Epithelial cell of proximal tubule (primary cell): ENCODE measurements at regions not wholly inside any gene's neighbourhood (a gene's known extent, or its start where the extent isn't known, plus 50 kb on each side); places are given as distances from the start of the nearest gene placed in this dataset.
"Not testable (repeated sequence)": the region's sequence is repeated elsewhere in the genome, so short reads cannot be mapped to it uniquely, and the experiment has no call there.

Experiments
- DNase-seq: peaks from one replicate; pipeline ENCODE4 v3.0.0-alpha.2; 2011; ENCODE audit warnings: low read depth
- H3K4me3 ChIP-seq: 2 replicates; pipeline ENCODE4 v1.5.1; 2011; ENCODE audit warnings: low read depth, mild to moderate bottlenecking, low read length
- CTCF ChIP-seq: conservative IDR thresholded peaks from 2 replicates; pipeline ENCODE4 v1.5.1; 2012; ENCODE audit warnings: low read depth, mild to moderate bottlenecking, low read length

- DNase-seq: no peak
- no peak overlapping the region for H3K4me3 ChIP-seq
- TF ChIP-seq CTCF: no peak
Measured at GRCh38 chr10:124173298-124173900, 80.0 kb upstream of the CHST15 start.

- no peak overlapping the region for H3K4me3 ChIP-seq
- no peak for TF ChIP-seq CTCF
- DNase-seq: no peak
Measured at GRCh38 chr10:124172181-124172916, 79.0 kb upstream of the CHST15 start.

GRCh38 chr10:124171561-124171960, 78.2 kb upstream of the CHST15 start:
- DNase-seq: no peak
- no peak overlapping the region for H3K4me3 ChIP-seq
- no peak for TF ChIP-seq CTCF

- H3K4me3 ChIP-seq: no peak overlapping the region
- no peak for TF ChIP-seq CTCF
- no peak for DNase-seq
Measured at GRCh38 chr10:124170631-124171030, 77.2 kb upstream of the CHST15 start.

GRCh38 chr10:124168991-124169802, 75.8 kb upstream of the CHST15 start:
- DNase-seq: no peak
- TF ChIP-seq CTCF: no peak
- no peak overlapping the region for H3K4me3 ChIP-seq

GRCh38 chr10:124168581-124168980, 75.2 kb upstream of the CHST15 start:
- TF ChIP-seq CTCF: no peak
- DNase-seq: no peak
- H3K4me3 ChIP-seq: no peak overlapping the region

- DNase-seq: not testable (repeated sequence)
Measured at GRCh38 chr10:124167925-124168324, 74.5 kb upstream of the CHST15 start.

More at GRCh38 chr10:124167925-124168324, 74.5 kb upstream of the CHST15 start:
- not testable (repeated sequence) for H3K4me3 ChIP-seq
